Loucy (cell line): ENCODE measurements at regions not wholly inside any gene's neighbourhood (a gene's known extent, or its start where the extent isn't known, plus 50 kb on each side); places are given as distances from the start of the nearest gene placed in this dataset.

Experiments
- H2AFZ ChIP-seq: fragments of 200-600 bp; sonication (generic); 2 replicates; pipeline ENCODE4 v1.6.0; 2016; ENCODE audit warnings: antibody characterized with exemption, mild to moderate bottlenecking, low read length, moderate library complexity
- H3F3A ChIP-seq: fragments of 200-600 bp; 2 replicates; pipeline ENCODE4 v1.6.0; 2016; ENCODE audit warnings: antibody characterized with exemption, low read depth, mild to moderate bottlenecking
- H3K27me3 ChIP-seq: fragments of 200-600 bp; sonication (generic); 2 replicates; pipeline ENCODE4 v1.6.1; 2014; ENCODE audit warnings: low read length, mild to moderate bottlenecking; ENCODE audit not compliant: insufficient read depth, poor library complexity, severe bottlenecking
- H3K36me3 ChIP-seq: fragments of 200-600 bp; sonication (generic); 2 replicates; pipeline ENCODE4 v1.6.1; 2016; ENCODE audit warnings: low read length; ENCODE audit not compliant: insufficient read depth
- H3K4me1 ChIP-seq: fragments of 200-600 bp; sonication (generic); 2 replicates; pipeline ENCODE4 v1.5.1; 2014; ENCODE audit warnings: low read length, mild to moderate bottlenecking; ENCODE audit not compliant: insufficient read depth, poor library complexity, severe bottlenecking
- H3K4me2 ChIP-seq: fragments of 200-600 bp; sonication (generic); 2 replicates; pipeline ENCODE4 v1.6.0; 2014; ENCODE audit warnings: antibody characterized with exemption, low read length, low read depth, mild to moderate bottlenecking; ENCODE audit not compliant: poor library complexity, severe bottlenecking
- H3K4me3 ChIP-seq: fragments of 200-600 bp; sonication (generic); 2 replicates; pipeline ENCODE4 v1.5.1; 2014; ENCODE audit warnings: low read length, mild to moderate bottlenecking, mixed read lengths; ENCODE audit not compliant: poor library complexity, severe bottlenecking
- H3K79me2 ChIP-seq: fragments of 200-600 bp; sonication (generic); 2 replicates; pipeline ENCODE4 v1.6.1; 2014; ENCODE audit warnings: low read length; ENCODE audit not compliant: insufficient read depth
- H3K9ac ChIP-seq: fragments of 200-600 bp; sonication (generic); 2 replicates; pipeline ENCODE4 v1.6.0; 2014; ENCODE audit warnings: mild to moderate bottlenecking, low read depth, low read length, moderate library complexity; ENCODE audit not compliant: poor library complexity, severe bottlenecking
- H3K9me2 ChIP-seq: fragments of 200-600 bp; sonication (generic); replicated peaks from 2 replicates; pipeline ENCODE4 v1.6.1; 2016; ENCODE audit warnings: low read depth, low read length, mixed read lengths
- H3K9me3 ChIP-seq: fragments of 200-600 bp; sonication (generic); 2 replicates; pipeline ENCODE4 v1.6.1; 2014; ENCODE audit warnings: mild to moderate bottlenecking, antibody characterized with exemption, low read length, low read depth; ENCODE audit not compliant: insufficient read depth
- H4K20me1 ChIP-seq: fragments of 200-600 bp; sonication (generic); 2 replicates; pipeline ENCODE4 v1.6.0; 2014; ENCODE audit warnings: antibody characterized with exemption, low read length, mild to moderate bottlenecking; ENCODE audit not compliant: insufficient read depth, poor library complexity, severe bottlenecking
- EZH2phosphoT487 ChIP-seq: fragments of 200-600 bp; IDR thresholded peaks from 2 replicates; pipeline ENCODE4 v1.6.1; 2018; ENCODE audit warnings: antibody characterized with exemption, mild to moderate bottlenecking, moderate library complexity, borderline replicate concordance
- TF ChIP-seq, protein P1 (sequence below): fragments of 200-600 bp; sonication (generic); conservative IDR thresholded peaks from 2 replicates; pipeline ENCODE4 v1.5.1; 2014; ENCODE audit warnings: mild to moderate bottlenecking, antibody characterized with exemption, low read length

DNA sequence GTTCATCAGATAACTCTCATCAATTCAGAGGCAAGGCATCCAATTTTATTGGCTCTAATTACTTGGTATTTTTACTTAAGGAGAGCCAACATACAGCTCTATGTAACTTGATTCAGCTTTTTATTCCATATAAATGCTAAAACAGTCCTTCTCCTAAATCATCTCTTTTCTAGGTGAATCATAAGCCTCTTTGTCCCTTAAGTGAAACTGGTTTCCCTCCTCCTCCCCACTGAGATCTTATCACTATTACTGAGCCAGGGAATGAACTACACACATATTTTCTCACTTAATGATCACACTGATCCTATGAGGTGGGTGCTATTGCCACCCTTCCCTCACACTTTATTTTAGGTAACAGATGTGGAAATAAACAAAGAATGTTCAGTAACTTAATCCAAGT lies 1143.8 kb downstream of the MAT2B start:
- no peak overlapping the region for H2AFZ ChIP-seq
- H3K79me2 ChIP-seq: no peaks in the 10 kb centered on the region
- no peak overlapping the region for H3K9ac ChIP-seq
- no peak for TF ChIP-seq EZH2phosphoT487
- TF ChIP-seq, protein P1, sequence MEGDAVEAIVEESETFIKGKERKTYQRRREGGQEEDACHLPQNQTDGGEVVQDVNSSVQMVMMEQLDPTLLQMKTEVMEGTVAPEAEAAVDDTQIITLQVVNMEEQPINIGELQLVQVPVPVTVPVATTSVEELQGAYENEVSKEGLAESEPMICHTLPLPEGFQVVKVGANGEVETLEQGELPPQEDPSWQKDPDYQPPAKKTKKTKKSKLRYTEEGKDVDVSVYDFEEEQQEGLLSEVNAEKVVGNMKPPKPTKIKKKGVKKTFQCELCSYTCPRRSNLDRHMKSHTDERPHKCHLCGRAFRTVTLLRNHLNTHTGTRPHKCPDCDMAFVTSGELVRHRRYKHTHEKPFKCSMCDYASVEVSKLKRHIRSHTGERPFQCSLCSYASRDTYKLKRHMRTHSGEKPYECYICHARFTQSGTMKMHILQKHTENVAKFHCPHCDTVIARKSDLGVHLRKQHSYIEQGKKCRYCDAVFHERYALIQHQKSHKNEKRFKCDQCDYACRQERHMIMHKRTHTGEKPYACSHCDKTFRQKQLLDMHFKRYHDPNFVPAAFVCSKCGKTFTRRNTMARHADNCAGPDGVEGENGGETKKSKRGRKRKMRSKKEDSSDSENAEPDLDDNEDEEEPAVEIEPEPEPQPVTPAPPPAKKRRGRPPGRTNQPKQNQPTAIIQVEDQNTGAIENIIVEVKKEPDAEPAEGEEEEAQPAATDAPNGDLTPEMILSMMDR: no peak
- no peak overlapping the region for H3K4me3 ChIP-seq
- no peaks in the 10 kb centered on the region for H3K4me1 ChIP-seq
- H3K36me3 ChIP-seq: no peaks in the 10 kb centered on the region
- H3K27me3 ChIP-seq: no peaks in the 10 kb centered on the region
- no peaks in the 10 kb centered on the region for H3K9me3 ChIP-seq
- H3K9me2 ChIP-seq: no peaks in the 10 kb centered on the region
- H3F3A ChIP-seq: no peaks in the 10 kb centered on the region
- H4K20me1 ChIP-seq: no peaks in the 10 kb centered on the region
- H3K4me2 ChIP-seq: no peak overlapping the region

DNA sequence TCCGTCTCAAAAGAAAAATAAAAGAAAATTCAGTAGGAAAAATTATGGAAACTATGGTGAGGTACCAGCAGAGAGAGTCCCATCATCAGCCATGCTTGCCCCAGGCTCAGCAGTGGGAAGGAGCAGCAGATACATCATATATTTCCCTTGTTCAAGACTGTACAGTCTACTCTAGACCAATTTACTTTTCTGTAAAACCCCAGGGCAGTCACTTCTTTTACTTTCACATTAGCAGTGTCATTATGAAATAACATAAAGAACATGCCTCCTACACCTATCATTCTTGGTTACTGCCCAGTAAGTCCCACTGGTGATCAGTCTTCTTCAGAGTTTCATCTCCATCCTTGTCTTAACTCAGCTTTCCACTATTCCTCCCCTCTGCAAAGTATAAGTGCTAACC lies 1145.0 kb downstream of the MAT2B start:
- Histone ChIP-seq H3K4me1 (no peaks in the 10 kb centered on the region), H3K9me2 (no peaks in the 10 kb centered on the region), H3K27me3 (no peaks in the 10 kb centered on the region), H3K9ac (no peak overlapping the region), H3F3A (no peaks in the 10 kb centered on the region), H3K4me3 (no peak overlapping the region), H3K79me2 (no peaks in the 10 kb centered on the region), H3K36me3 (no peaks in the 10 kb centered on the region), H2AFZ (no peak overlapping the region), H4K20me1 (no peaks in the 10 kb centered on the region), H3K4me2 (no peak overlapping the region), H3K9me3 (no peaks in the 10 kb centered on the region)
- no peak for TF ChIP-seq EZH2phosphoT487
- TF ChIP-seq, protein P1: no peak

DNA sequence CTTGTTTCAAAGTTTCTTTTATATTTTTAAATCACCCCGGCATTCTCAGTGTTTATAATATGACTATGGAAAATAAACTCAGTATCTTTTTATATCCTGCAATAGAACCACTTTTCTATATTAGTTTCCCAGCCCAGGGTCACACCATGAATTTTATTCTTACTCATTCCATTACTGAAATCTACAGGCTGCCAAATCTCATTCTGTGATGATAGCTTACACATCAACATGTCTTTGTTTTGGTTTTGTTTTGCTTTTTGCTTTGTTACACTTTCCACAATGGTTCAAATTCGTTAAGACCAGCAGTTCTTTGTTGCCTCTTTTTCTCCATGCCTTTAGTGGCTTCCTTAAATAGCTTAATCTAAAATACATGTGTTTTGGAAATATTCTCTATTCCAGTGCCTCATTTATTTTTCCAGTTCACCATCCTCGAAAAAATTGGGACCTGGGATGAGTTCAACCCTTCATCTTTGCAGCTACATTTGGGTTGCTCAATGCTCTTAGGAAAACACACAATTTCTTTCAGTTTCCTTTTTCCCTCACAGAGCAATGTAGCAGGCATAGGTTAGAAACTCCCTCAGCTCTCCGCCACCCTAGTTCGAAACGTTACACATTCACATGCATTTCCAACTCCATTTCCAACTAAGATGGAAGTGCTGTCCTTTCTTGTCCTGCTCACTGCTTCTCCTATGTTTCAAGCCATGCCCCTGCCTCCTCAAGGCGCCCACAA lies 1146.3 kb downstream of the MAT2B start:
- Histone ChIP-seq H3K9me2 (no peaks in the 10 kb centered on the region), H3K36me3 (no peaks in the 10 kb centered on the region), H3F3A (no peaks in the 10 kb centered on the region), H3K9me3 (no peaks in the 10 kb centered on the region), H2AFZ (no peak overlapping the region), H3K9ac (no peak overlapping the region), H3K4me2 (no peak overlapping the region), H3K4me1 (no peaks in the 10 kb centered on the region), H3K27me3 (no peaks in the 10 kb centered on the region), H3K79me2 (no peaks in the 10 kb centered on the region), H4K20me1 (no peaks in the 10 kb centered on the region), H3K4me3 (no peak overlapping the region)
- TF ChIP-seq EZH2phosphoT487: no peak
- TF ChIP-seq, protein P1: no peak
